ENCODE measurements at regions not wholly inside any gene's neighbourhood (a gene's known extent, or its start where the extent isn't known, plus 50 kb on each side); places are given as distances from the start of the nearest gene placed in this dataset.
"Not testable (repeated sequence)": the region's sequence is repeated elsewhere in the genome, so short reads cannot be mapped to it uniquely, and the experiment has no call there.

DNA sequence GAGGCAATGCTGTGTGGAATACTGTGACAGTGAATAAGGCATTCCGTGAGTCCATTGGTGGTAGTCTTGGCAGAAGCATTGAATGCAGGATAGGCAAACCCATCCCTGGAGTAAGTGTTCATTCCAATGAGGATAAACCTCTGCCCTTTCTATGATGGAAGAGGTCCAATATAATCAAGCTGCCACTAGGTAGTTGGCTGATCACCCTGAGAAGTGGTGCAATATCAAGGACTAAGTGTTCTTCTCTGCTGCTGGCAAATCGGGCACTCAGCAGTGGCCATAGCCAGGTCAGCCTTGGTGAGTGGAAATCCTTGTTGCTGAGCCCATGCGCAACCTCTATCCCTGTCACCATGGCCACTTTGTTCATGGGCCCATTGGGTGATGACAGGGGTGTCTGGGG is 70.1 kb downstream of the FBXO4 start:
- no peaks in the 10 kb centered on the region for H3K36me3 ChIP-seq (ENCODE audit: insufficient read depth, low read length)
- no peaks in the 10 kb centered on the region for H3K27me3 ChIP-seq (ENCODE audit: insufficient read depth, low read length)
- H3K27ac ChIP-seq (ENCODE audit: low read depth, low read length) = no peak overlapping the region
- no peak overlapping the region for H3K9ac ChIP-seq (ENCODE audit: low read depth, low read length)
- no peak overlapping the region for H3K4me3 ChIP-seq (ENCODE audit: low read length)
- WGBS = 96% methylated on average over 3 of the region's 3 CpGs
- H3K4me1 ChIP-seq (ENCODE audit: insufficient read depth, low read length) = no peaks in the 10 kb centered on the region
- no peaks in the 10 kb centered on the region for H3K9me3 ChIP-seq (ENCODE audit: insufficient read depth, low read depth, low read length)

DNA sequence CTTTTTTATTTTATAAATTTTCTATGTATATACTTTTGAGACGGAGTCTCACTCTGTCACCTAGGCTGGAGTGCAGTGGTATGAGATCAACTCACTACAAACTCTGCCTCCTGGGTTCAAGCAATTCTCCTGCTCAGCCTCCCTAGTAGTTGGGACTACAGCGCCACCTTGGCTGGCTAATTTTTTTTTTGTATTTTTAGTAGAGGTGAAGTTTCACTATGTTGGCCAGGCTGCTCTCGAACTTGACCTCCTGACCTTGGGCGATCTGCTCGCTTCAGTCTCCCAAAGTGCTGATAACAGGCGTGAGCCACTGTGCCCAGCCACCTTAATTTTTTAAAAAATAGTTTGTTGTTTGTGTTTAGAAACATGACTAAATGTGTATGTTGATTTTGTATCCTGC is 76.6 kb downstream of the FBXO4 start:
- Histone ChIP-seq H3K27me3 (ENCODE audit: insufficient read depth, low read length) (no peaks in the 10 kb centered on the region), H3K9ac (ENCODE audit: low read depth, low read length) (no peak overlapping the region), H3K36me3 (ENCODE audit: insufficient read depth, low read length) (no peaks in the 10 kb centered on the region), H3K4me3 (ENCODE audit: low read length) (no peak overlapping the region), H3K4me1 (ENCODE audit: insufficient read depth, low read length) (no peaks in the 10 kb centered on the region), H3K9me3 (ENCODE audit: insufficient read depth, low read depth, low read length) (no peaks in the 10 kb centered on the region), H3K27ac (ENCODE audit: low read depth, low read length) (no peak overlapping the region)
- 91% methylated on average over 6 of the region's 6 CpGs for WGBS

- not testable (repeated sequence) for H3K4me1 ChIP-seq (ENCODE audit: insufficient read depth, low read length); H3K27me3 ChIP-seq (ENCODE audit: insufficient read depth, low read length); H3K9me3 ChIP-seq (ENCODE audit: insufficient read depth, low read depth, low read length)
These were observed 78.8 kb downstream of the FBXO4 start for GRCh38 chr5:42003852-42004251.

DNA sequence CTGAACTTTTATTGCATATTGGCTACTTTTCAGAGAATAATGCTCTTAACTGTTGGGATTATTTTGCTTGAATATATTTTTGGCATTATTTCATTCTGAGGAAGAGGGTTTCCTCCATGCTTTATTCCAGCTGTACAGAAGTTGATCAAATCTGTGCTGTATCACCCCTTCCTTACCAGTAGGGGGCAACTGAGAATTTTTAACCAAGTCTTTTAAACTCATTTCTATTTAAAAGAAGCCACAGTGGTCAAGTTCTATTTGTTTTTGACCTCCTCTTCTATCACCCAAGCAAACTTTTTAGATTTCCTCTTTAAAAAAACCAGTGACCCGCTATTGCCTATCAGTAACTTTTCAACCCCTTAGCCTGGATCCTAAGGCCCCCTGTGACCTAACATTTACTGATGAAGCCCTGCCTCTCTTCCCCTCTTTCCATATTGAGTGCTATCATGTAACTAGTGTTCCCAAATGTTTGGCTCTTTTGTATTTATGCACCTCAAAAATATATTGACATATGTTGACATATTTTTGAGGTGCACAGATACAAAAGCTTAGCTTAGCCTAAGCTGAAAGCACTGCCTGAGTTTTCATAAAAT is 80.6 kb downstream of the FBXO4 start:
- Histone ChIP-seq H3K4me1 (ENCODE audit: insufficient read depth, low read length) (no peaks in the 10 kb centered on the region), H3K9me3 (ENCODE audit: insufficient read depth, low read depth, low read length) (no peaks in the 10 kb centered on the region), H3K27ac (ENCODE audit: low read depth, low read length) (no peak overlapping the region), H3K27me3 (ENCODE audit: insufficient read depth, low read length) (no peaks in the 10 kb centered on the region), H3K36me3 (ENCODE audit: insufficient read depth, low read length) (no peaks in the 10 kb centered on the region), H3K9ac (ENCODE audit: low read depth, low read length) (no peak overlapping the region), H3K4me3 (ENCODE audit: low read length) (no peak overlapping the region)
- 50% methylated on average over 1 of the region's 1 CpG for WGBS

More at GRCh38 chr5:42003852-42004251, 78.8 kb downstream of the FBXO4 start:
- 98% methylated on average over 4 of the region's 4 CpGs for WGBS
- H3K36me3 ChIP-seq (ENCODE audit: insufficient read depth, low read length); H3K27ac ChIP-seq (ENCODE audit: low read depth, low read length); H3K4me3 ChIP-seq (ENCODE audit: low read length); H3K9ac ChIP-seq (ENCODE audit: low read depth, low read length): not testable (repeated sequence)

DNA sequence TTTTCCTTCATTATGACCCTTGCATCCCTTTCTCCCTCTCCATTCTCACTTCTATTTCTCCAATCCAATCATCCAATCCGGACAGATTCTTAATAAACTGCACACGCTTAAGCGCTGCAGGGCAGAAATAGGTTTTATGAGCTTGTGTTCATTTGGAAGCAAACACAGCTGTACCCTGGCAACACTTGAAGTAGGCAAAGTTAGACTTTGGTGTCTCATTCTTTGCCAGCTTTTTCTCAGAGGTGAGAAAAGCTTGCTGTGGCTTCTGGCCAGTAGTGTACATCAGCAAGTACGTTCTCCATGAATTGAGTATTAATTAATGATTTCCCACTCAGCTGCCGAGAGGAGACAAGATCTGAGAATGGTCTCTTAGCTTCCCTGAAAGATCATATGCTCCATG is 88.5 kb downstream of the FBXO4 start:
- H3K4me1 ChIP-seq (ENCODE audit: insufficient read depth, low read length) = no peaks in the 10 kb centered on the region
- H3K9ac ChIP-seq (ENCODE audit: low read depth, low read length) = no peak overlapping the region
- 95% methylated on average over 5 of the region's 5 CpGs for WGBS
- no peak overlapping the region for H3K27ac ChIP-seq (ENCODE audit: low read depth, low read length)
- no peaks in the 10 kb centered on the region for H3K9me3 ChIP-seq (ENCODE audit: insufficient read depth, low read depth, low read length)
- H3K36me3 ChIP-seq (ENCODE audit: insufficient read depth, low read length) = no peaks in the 10 kb centered on the region
- H3K4me3 ChIP-seq (ENCODE audit: low read length) = no peak overlapping the region
- H3K27me3 ChIP-seq (ENCODE audit: insufficient read depth, low read length) = no peaks in the 10 kb centered on the region

DNA sequence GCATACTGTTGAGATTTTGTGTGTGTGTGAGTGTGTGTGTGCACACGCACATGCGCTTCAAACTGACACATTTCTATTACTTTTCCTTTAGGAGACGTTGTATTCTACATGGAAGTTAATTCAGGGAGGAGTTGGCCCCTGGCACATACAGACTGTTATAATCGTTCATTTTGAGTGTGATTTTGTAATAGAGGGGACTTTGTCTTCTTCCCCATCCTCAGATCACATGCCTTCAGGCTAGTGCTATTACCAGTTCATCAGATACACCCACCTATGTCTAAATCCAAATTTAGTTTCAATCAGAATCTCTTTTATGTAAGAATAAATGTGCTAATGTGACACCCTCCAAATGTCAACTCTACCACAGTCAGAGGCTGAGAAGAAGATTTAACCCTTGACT is 90.2 kb downstream of the FBXO4 start:
- Histone ChIP-seq H3K4me1 (ENCODE audit: insufficient read depth, low read length) (no peaks in the 10 kb centered on the region; the same call in 1 of the 2 replicates), H3K9me3 (ENCODE audit: insufficient read depth, low read depth, low read length) (no peaks in the 10 kb centered on the region), H3K27ac (ENCODE audit: low read depth, low read length) (no peak overlapping the region), H3K9ac (ENCODE audit: low read depth, low read length) (no peak overlapping the region), H3K36me3 (ENCODE audit: insufficient read depth, low read length) (no peaks in the 10 kb centered on the region), H3K27me3 (ENCODE audit: insufficient read depth, low read length) (no peaks in the 10 kb centered on the region), H3K4me3 (ENCODE audit: low read length) (no peak overlapping the region)
- WGBS = 100% methylated on average over 2 of the region's 4 CpGs

DNA sequence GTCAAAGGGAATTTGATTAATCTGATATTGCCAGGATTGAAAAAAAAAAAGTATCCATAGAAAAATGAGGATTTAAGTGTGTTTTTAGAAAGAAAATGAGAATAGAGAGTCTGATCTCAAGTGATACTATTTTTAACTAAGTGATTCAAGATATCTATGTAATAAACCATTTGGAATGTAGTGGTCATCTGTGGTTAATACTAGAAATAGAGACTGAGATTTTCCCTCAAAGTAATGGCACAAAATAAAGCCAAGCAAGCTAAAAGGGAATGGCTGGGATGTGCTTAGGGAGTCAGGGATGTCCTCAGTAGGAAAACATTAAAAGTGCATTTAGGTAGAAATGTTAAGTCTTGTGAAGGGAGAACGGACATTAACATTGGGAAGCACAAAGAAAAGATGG is 90.6 kb downstream of the FBXO4 start:
- Histone ChIP-seq H3K4me1 (ENCODE audit: insufficient read depth, low read length) (peaks cover 3% of the 10 kb centered on the region; the same call in 1 of the 2 replicates), H3K36me3 (ENCODE audit: insufficient read depth, low read length) (no peaks in the 10 kb centered on the region)

GRCh38 chr5:42020788-42021530 is 95.9 kb downstream of the FBXO4 start:
- WGBS = 91% methylated on average over 3 of the region's 3 CpGs

More for the DNA sequence above, 90.6 kb downstream of the FBXO4 start:
- Histone ChIP-seq H3K27ac (ENCODE audit: low read depth, low read length) (no peak overlapping the region), H3K9me3 (ENCODE audit: insufficient read depth, low read depth, low read length) (no peaks in the 10 kb centered on the region), H3K4me3 (ENCODE audit: low read length) (no peak overlapping the region), H3K27me3 (ENCODE audit: insufficient read depth, low read length) (no peaks in the 10 kb centered on the region), H3K9ac (ENCODE audit: low read depth, low read length) (no peak overlapping the region)
- 100% methylated on average over 1 of the region's 1 CpG for WGBS

DNA sequence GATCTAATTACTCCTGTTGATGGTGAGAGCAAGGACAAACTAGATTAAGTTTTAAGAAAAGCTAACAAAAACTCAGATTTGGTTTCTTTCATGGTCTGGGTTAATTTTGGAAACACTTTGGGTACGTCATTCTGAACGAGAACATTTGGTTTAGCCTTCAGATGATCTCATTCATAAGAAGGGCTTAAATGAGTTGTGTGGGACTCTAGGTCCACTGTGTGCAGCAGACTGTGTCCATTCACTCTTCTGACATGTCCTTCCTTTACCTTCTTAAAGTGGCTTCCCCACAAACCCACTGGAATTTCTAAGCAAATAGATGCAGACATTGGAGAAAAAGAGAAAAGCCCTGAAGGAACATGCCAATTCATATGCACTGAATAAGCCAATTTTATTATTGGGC is 96.8 kb downstream of the FBXO4 start:
- WGBS = 96% methylated on average over 2 of the region's 2 CpGs

More at GRCh38 chr5:42020788-42021530, 95.9 kb downstream of the FBXO4 start:
- Histone ChIP-seq H3K9ac (ENCODE audit: low read depth, low read length) (no peak overlapping the region), H3K27me3 (ENCODE audit: insufficient read depth, low read length) (no peaks in the 10 kb centered on the region), H3K4me3 (ENCODE audit: low read length) (no peak overlapping the region), H3K9me3 (ENCODE audit: insufficient read depth, low read depth, low read length) (no peaks in the 10 kb centered on the region), H3K4me1 (ENCODE audit: insufficient read depth, low read length) (peaks cover 8% of the 10 kb centered on the region; the same call in 1 of the 2 replicates), H3K27ac (ENCODE audit: low read depth, low read length) (no peak overlapping the region), H3K36me3 (ENCODE audit: insufficient read depth, low read length) (no peaks in the 10 kb centered on the region)

DNA sequence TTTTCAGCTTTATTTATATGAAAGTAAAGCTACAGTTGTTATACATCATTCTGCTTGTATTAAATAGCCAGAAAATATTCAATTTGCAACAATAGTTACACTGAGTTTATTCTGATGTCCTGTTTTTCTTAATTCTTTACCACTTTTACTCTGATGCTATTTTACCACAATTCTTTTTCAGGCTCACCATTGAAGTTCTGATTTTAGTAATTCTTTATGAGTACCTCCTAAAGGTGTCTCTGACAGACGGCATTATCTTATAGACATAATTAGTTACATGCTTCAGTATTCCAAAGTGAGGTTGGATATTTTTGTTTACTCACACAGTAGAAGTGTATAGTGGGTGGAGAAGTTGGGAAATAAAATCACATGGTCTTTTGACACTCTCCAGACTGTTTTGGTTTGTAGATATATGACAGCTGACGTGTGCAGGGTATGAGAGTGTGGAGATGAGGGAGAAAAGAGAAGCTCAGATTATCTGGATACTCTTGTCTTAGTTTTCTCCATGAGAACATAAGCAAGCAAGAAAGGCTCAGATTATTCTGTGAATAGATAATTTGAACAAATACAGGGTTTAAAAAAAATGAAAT is 97.4 kb downstream of the FBXO4 start:
- no peak overlapping the region for H3K4me3 ChIP-seq (ENCODE audit: low read length)
- H3K9me3 ChIP-seq (ENCODE audit: insufficient read depth, low read depth, low read length) = no peaks in the 10 kb centered on the region
- 93% methylated on average over 1 of the region's 2 CpGs for WGBS
- H3K4me1 ChIP-seq (ENCODE audit: insufficient read depth, low read length) = peaks cover 8% of the 10 kb centered on the region; the same call in 1 of the 2 replicates
- no peak overlapping the region for H3K9ac ChIP-seq (ENCODE audit: low read depth, low read length)
- H3K27ac ChIP-seq (ENCODE audit: low read depth, low read length) = no peak overlapping the region
- no peaks in the 10 kb centered on the region for H3K27me3 ChIP-seq (ENCODE audit: insufficient read depth, low read length)
- no peaks in the 10 kb centered on the region for H3K36me3 ChIP-seq (ENCODE audit: insufficient read depth, low read length)

More for the DNA sequence above, 96.8 kb downstream of the FBXO4 start:
- Histone ChIP-seq H3K9ac (ENCODE audit: low read depth, low read length) (no peak overlapping the region), H3K4me1 (ENCODE audit: insufficient read depth, low read length) (peaks cover 8% of the 10 kb centered on the region; the same call in 1 of the 2 replicates), H3K36me3 (ENCODE audit: insufficient read depth, low read length) (no peaks in the 10 kb centered on the region), H3K27me3 (ENCODE audit: insufficient read depth, low read length) (no peaks in the 10 kb centered on the region), H3K27ac (ENCODE audit: low read depth, low read length) (no peak overlapping the region), H3K4me3 (ENCODE audit: low read length) (no peak overlapping the region), H3K9me3 (ENCODE audit: insufficient read depth, low read depth, low read length) (no peaks in the 10 kb centered on the region)

DNA sequence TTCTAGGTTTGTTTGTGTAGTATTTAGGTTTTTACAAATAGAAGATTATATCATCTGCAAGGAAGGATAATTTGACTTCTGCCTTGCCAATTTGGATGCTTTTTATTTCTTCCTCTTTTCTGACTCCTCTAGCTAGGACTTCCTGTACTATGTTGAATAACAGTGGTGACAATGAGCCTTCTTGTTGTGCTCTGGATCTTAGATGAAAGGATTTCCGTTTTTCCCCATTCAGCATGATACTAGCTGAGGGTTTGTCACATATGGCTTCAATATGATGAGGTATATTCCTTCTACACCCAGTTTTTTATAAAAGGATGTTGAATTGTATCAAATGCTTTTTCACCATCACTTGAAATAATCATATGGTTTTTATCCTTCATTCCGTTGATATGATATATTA is 101.4 kb downstream of the FBXO4 start:
- no peak overlapping the region for H3K4me3 ChIP-seq (ENCODE audit: low read length)
- no peaks in the 10 kb centered on the region for H3K9me3 ChIP-seq (ENCODE audit: insufficient read depth, low read depth, low read length)
- H3K4me1 ChIP-seq (ENCODE audit: insufficient read depth, low read length) = no peaks in the 10 kb centered on the region
- H3K9ac ChIP-seq (ENCODE audit: low read depth, low read length) = no peak overlapping the region
- no peaks in the 10 kb centered on the region for H3K27me3 ChIP-seq (ENCODE audit: insufficient read depth, low read length)
- WGBS = 100% methylated on average over 2 of the region's 2 CpGs
- H3K27ac ChIP-seq (ENCODE audit: low read depth, low read length) = no peak overlapping the region
- H3K36me3 ChIP-seq (ENCODE audit: insufficient read depth, low read length) = no peaks in the 10 kb centered on the region
